Umbilical cord (tissue), 1 donor: ENCODE measurements at regions not wholly inside any gene's neighbourhood (a gene's known extent, or its start where the extent isn't known, plus 50 kb on each side); places are given as distances from the start of the nearest gene placed in this dataset.
A peak's percentile ranks its signal among the peaks of the same experiment; 100 is the strongest.

Source experiments
- DNase-seq: peaks from one replicate; pipeline ENCODE4 v3.0.0-alpha.2; 2015; ENCODE audit warnings: low spot score

DNA sequence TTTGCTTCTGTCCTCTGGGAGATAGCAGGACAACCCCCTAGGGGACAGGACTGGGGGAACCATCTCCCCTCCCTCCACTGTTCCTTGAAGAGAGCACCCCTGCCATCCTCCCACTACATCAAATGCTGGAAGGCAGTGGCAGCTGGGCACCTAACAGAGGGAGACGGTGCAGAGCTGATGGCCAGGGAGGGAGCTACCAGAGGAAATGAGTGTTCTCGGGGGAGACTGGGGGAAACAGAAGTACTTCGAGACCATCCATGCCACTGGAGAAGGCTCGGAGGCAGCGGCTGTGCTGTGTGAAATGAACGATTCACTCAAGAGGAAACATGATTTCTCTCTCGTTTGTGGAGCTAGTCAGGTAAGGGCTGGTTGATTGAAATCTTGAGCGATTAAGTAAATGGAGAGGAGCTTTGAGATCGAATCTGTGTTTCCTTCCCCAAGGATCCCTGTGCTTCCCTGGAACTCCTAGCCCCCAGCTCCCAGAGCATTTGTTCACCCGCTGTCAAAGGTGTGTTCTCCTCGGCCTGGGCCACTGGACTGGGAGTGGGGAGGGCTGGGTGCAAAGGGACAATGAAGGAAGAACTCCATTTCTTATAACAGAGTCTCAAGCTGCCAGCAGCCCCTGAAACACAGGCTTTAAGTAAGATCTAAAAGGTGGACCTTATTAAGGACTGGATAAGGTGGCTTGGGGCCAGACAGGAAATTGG, 261.3 kb upstream of the MOCS1 start:
- no peak for DNase-seq

DNA sequence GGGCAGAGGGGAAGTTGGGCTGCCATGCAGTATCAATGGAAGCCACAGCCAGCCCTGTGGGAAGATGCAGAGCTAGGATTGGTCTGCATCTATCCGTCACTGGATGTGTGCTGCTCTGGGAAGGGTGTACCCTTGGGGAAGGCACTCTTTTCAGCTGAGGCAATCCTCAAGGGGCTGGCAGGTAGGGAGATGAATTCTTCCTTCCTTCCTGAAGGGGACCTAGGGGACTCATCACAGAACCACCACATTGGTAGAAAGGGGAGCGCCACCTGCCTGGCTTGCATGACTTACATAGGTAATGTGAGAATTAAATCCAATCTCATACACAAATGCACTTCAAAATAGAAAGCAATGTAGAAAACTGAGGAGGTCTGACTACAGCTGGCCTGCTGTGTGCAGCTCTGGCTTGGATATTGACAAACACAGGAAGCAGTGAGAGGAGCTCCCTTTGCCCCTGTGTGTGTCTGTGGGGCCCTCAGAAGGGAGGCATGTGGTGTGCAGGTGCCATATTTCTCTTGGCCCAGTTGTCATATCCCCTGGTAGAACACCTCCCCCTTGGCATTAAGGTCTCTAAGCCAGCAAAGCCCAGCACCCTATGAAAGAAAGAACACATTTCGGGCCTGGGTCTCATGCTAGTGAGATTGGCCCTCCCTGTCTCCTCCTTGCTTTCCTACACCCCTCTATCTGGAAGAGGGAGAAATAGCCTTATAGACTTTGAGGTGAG, 260.3 kb upstream of the MOCS1 start:
- no peak for DNase-seq

DNA sequence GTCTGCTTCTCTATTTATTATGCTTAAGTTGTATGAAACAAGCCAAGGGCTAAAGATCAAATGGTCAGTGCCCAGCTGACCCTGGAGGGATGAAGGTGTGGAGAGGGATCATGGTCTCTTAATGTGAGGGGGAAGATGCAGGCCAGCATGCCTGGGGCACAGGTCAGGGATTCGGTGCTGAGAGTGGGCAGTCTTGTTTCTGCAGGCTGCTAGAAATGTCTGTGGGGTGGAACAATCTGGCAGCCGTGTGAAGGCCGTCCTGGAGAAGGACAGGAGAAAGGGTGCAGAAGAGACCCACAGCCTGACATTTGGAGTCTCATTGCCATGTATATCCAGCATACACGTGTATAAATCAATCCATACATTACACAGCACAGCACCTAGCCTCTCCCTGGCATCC, 258.3 kb upstream of the MOCS1 start:
- DNase-seq = no peak

DNA sequence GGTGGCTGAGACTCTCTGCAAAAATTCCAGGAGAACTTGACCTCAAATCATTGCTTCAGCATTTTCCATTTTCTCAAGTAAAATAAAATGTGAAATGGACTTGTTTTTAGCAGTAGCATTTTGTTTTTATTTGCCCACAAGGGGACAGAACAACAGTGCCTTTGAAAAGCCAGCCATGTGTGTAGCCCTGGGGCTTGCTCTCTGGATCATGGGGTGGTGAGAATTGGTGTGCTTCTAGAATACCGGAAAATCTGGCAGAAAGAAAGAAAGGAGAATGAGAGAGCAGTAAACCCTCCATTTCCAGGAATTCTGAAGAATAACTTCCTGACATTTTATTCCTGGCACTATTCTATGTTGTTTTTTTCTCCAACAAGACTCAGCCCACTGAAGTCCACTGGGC, 254.7 kb upstream of the MOCS1 start:
- DNase-seq = no peak

DNA sequence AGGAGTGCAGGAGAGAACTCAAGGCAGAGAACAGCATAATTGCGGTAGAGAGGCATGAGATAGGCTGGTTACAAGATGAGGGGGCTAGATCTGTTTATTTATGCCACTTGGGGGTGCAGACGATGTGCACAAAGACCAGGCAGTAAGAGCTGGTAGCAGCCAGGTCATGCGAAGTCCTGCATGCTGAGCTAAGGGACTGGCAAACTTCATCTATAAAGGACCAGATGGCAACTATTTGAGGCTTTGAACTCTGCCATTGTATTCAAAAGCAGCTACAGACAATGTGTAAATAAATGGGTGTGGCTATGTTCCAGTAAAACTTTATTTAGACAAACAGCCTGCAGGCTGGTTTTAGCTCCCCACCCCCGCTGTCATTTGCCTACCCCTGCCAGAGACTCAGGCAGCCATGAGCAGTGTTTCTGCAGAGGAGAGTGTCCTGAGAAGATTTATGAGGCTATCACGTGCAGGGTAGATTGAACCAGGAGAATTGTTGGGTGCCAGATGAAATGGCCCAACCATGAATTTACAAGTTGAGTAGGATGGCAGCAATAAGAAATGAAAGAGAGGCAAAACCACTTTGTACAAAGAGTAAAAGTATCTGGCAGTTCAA, 253.4 kb upstream of the MOCS1 start:
- DNase-seq = no peak

DNA sequence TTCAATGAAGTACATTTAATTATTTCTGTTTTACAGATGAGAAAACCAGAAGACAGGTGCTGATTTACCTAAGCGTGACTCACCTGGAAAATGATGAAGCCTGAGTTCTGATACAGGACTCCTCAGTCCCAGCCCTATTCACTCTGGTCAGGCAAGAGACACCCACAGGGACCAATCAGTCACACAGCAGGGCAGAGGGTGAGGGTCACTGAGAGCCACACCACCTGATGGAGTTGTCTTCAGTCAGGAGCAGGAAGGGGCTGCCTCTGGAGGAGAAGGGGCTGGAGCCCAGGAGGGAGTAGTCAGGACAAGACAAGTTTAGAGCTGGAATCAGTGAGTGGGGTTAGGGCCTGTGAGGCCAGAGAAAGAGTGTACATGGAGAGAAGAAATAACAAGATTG, 251.2 kb upstream of the MOCS1 start:
- DNase-seq = no peak

DNA sequence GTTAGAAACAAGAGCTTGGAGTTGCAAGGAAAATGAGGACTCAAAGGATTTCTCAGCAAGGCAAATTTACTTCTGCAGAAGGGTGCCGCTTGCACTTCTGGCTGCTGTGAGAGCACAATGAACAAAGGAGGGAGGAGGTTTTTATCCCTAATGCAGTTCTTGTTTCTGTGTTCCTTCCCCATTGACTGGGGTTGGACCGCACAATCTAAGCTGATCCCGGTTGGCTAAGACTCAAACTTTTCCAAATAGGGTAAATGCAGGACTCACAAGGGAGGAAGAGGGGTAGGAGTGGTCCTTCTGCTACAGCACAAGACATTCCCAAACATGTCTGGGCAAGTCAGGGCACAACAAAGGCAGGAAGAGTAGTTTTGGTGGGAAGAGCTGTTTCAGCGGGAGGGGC, 249.6 kb upstream of the MOCS1 start:
- no peak for DNase-seq

DNA sequence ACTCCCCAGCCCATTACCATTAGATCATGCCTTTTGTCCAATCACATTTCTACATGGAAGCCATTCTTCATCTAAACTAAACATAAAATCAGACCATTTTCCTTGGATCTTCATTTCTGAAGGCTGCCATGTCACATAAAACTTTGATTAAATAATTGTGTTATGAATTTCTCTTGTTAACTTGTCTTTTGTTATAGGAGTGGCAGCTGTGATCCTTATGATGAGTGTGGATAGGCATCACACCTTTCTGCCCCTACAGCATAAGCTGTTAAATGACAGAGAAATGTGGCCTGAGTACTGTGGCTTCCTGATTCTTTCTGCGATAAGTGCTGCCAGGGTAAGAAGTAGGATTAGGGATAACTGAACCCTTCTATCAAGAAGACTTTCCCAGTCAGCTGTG, 247.1 kb upstream of the MOCS1 start:
- DNase-seq = no peak

GRCh38 chr6:40180271-40180670, 246.0 kb upstream of the MOCS1 start:
- no peak for DNase-seq

DNA sequence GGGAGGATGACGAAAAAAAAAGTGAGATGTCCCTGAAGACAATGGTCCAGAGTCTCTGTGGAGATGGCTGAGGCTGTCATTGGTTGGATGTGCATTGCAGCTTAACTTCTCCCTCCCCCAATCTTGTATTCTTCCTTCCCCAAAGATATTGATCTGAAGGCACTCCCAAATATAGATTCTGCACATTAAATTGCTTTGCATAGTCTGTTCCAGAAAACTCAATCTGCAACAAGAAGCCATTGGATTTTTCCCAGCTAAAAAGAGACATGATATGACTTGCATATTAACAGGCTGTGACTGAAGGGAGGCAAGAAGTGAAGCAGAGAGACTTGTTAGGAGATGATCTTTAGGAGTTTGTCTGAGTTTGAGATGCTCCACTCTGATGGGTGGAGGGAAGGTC, 245.2 kb upstream of the MOCS1 start:
- no peak for DNase-seq

- no peak for DNase-seq
Measured at GRCh38 chr6:40177598-40177997, 243.3 kb upstream of the MOCS1 start.

- DNase-seq = no peak
Measured at GRCh38 chr6:40176152-40176551, 241.9 kb upstream of the MOCS1 start.

DNA sequence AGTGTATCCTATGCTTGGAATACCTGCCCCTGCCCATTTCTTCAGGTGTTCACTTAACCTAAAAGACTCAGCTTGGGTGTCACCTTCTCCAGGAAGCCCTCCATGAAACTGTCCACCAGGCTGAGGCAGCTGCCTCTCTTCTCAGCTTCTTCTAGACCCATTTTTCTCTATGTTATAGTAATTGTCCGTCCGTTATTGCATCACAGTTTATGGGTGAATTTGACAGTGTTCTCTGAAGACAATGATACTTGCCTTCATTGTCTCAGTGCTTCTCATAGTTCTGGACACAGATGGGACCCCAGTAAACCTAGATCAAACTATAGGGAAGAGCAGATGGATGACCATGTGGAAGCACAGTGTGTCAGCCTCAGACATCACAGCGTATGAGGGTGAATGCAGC, 238.0 kb upstream of the MOCS1 start:
- no peak for DNase-seq

- DNase-seq = no peak
Measured at GRCh38 chr6:40171343-40171742, 237.1 kb upstream of the MOCS1 start.

DNA sequence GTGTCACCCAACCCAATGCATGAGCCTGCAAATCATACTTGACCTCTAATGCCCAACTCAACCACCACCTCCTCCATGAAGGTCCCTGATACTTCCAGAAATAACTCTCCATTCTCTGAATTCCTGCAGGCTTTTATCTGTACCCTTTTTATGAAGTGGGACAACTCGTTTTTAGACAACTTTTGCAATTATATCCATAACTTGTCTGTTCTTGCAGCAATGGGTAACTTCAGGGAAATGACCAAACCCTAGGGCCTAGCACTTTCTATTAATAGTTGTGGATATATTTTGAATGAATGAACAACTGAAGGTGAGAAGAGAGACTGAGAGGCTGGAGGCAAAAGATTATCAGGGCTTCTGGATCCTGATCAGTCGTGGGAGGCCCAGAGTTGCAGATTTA, 236.6 kb upstream of the MOCS1 start:
- no peak for DNase-seq

DNA sequence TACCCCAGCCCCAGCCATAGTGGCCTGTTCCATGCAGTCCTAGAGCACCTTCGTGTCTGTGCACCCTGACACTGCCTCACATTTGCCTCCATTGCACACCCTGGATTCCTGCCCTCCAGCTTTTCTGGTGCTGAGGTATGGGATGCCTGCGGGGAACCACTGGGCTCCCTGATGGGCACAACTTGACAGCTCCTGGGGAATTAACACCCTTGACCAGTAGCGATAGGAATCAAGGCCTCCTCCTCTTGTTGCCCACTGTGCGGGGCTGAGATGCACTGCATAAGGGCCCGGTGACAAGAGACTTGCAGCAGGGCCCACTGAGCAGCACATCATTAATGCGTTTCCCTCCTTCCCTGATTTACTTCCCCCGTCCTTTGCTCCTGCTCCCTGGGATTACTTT, 235.6 kb upstream of the MOCS1 start:
- DNase-seq = no peak

- peak; percentile 7 for DNase-seq
Measured at GRCh38 chr6:40166963-40167362, 232.7 kb upstream of the MOCS1 start.

GRCh38 chr6:40165036-40165709, 230.9 kb upstream of the MOCS1 start:
- no peak for DNase-seq

- DNase-seq = no peak
Measured at GRCh38 chr6:40164345-40164755, 230.1 kb upstream of the MOCS1 start.

DNA sequence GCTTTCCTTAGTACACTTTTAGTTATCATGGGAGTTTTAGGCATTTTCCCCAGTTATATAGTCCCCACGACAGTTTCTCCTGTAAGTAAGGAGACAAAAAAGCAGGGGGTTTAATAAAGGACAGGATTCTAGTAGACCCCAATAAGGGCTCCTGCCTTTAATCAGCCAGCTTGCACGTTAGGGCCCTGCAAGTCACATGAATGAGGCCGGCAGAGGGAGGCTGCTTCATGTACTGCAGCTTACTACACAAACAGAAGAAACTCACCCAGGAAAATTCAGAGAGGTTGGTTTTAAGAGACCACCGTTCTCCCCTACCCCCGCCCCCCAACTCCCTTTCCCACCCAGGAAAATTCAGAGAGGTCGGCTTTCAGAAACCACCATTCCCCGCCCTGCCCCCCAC, 229.7 kb upstream of the MOCS1 start:
- no peak for DNase-seq

DNA sequence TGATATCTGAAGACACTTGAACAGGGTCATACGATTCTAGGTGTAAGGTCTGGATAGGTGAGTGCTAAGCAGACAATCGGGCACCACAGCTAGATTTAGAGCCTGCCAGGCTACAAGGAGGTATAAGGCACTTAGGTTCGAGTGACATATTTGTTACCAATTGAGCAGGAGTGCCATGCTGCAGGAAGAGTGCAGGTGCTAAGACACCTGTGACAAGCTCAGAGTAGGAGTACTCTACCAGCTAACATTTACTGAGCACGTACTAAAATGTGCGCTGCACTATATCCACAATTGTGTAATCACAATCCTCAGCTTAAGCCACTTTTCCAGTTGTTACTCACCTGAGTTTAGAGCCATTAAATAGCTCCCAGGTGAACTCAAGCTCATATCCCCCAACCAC, 227.8 kb upstream of the MOCS1 start:
- DNase-seq = no peak

GRCh38 chr6:40160826-40161225, 226.6 kb upstream of the MOCS1 start:
- DNase-seq = no peak

DNA sequence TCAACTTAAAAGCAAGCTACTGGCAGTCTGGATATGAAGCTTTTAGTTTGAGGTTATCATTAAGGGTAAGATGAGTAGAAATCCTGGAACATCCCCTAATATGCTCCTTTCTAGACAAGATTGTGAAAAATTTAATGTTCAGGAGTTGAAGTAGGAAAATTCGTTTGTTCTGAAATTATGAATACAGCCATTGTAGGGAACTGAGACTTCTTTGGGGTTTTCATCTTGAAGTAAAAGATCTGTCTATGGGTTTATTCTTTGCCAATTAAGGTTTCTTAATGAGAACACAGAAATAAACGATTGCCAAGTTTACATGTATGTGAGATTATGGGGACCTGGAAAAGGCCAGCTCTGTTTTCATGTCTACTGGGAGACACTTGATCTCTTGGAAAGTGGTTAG, 225.6 kb upstream of the MOCS1 start:
- DNase-seq = no peak
